ENCODE measurements at regions not wholly inside any gene's neighbourhood (a gene's known extent, or its start where the extent isn't known, plus 50 kb on each side); places are given as distances from the start of the nearest gene placed in this dataset.

- Histone ChIP-seq H3K79me2 (ENCODE audit: insufficient read depth) (no peaks in the 10 kb centered on the region), H3K9me3 (ENCODE audit: low read depth) (no peaks in the 10 kb centered on the region), H3K9ac (no peak overlapping the region), H3K9me2 (ENCODE audit: insufficient read depth) (no peaks in the 10 kb centered on the region), H3K4me1 (ENCODE audit: insufficient read depth) (no peaks in the 10 kb centered on the region), H3K4me2 (ENCODE audit: unreplicated experiment) (no peak overlapping the region), H2AFZ (no peak overlapping the region), H3K36me3 (ENCODE audit: low read depth) (no peaks in the 10 kb centered on the region), H3K27ac (no peak overlapping the region), H3K4me3 (no peak overlapping the region), H4K20me1 (ENCODE audit: insufficient read depth) (no peaks in the 10 kb centered on the region; the same call in 1 of the 2 replicates), H3F3A (ENCODE audit: insufficient read depth) (no peaks in the 10 kb centered on the region), H3K27me3 (replicated peaks; ENCODE audit: insufficient read depth) (no peaks in the 10 kb centered on the region)
- no peak for TF ChIP-seq EZH2 (IDR thresholded peaks at IDR 0.05; ENCODE audit: insufficient read depth, poor library complexity, severe bottlenecking)
- no peak for TF ChIP-seq EZH2phosphoT487 (IDR thresholded peaks at IDR 0.05; ENCODE audit: insufficient read depth, low read depth)
- in situ Hi-C loops (cut with MboI) = no loop called here
- DNase-seq = no peak
- WGBS, 2 experiments (ENCODE audit: low coverage in 1 of 2, low lambda C conversion rate in 2 of 2, missing lambda C conversion rate in 2 of 2) = 33 to 34% methylated on average over 13 of the region's 13 CpGs
Measured at GRCh38 chr2:123095219-123095835, 929.8 kb upstream of the CNTNAP5 start.

GRCh38 chr2:123098619-123099018 is 926.5 kb upstream of the CNTNAP5 start:
- Histone ChIP-seq H3K4me1 (ENCODE audit: insufficient read depth) (no peaks in the 10 kb centered on the region), H3K9me3 (ENCODE audit: low read depth) (no peaks in the 10 kb centered on the region), H3K27ac (no peak overlapping the region), H3K9me2 (ENCODE audit: insufficient read depth) (no peaks in the 10 kb centered on the region), H3F3A (ENCODE audit: insufficient read depth) (no peaks in the 10 kb centered on the region), H4K20me1 (ENCODE audit: insufficient read depth) (no peaks in the 10 kb centered on the region), H3K4me2 (ENCODE audit: unreplicated experiment) (no peak overlapping the region), H3K36me3 (ENCODE audit: low read depth) (no peaks in the 10 kb centered on the region), H3K9ac (no peak overlapping the region), H3K79me2 (ENCODE audit: insufficient read depth) (no peaks in the 10 kb centered on the region), H3K27me3 (replicated peaks; ENCODE audit: insufficient read depth) (no peaks in the 10 kb centered on the region), H3K4me3 (no peak overlapping the region), H2AFZ (no peak overlapping the region)
- no peak for DNase-seq
- in situ Hi-C loops (cut with MboI) = no loop called here
- TF ChIP-seq EZH2 (IDR thresholded peaks at IDR 0.05; ENCODE audit: insufficient read depth, poor library complexity, severe bottlenecking) (no peak), EZH2phosphoT487 (IDR thresholded peaks at IDR 0.05; ENCODE audit: insufficient read depth, low read depth) (no peak)

- Histone ChIP-seq H3K4me1 (ENCODE audit: insufficient read depth) (no peaks in the 10 kb centered on the region), H3K27me3 (replicated peaks; ENCODE audit: insufficient read depth) (no peaks in the 10 kb centered on the region), H3K79me2 (ENCODE audit: insufficient read depth) (no peaks in the 10 kb centered on the region), H3K4me3 (no peak overlapping the region), H3K4me2 (ENCODE audit: unreplicated experiment) (no peak overlapping the region), H3K27ac (no peak overlapping the region), H2AFZ (no peak overlapping the region), H3F3A (ENCODE audit: insufficient read depth) (no peaks in the 10 kb centered on the region), H3K9me3 (ENCODE audit: low read depth) (no peaks in the 10 kb centered on the region), H3K36me3 (ENCODE audit: low read depth) (no peaks in the 10 kb centered on the region), H3K9ac (no peak overlapping the region), H3K9me2 (ENCODE audit: insufficient read depth) (no peaks in the 10 kb centered on the region), H4K20me1 (ENCODE audit: insufficient read depth) (no peaks in the 10 kb centered on the region)
- TF ChIP-seq EZH2phosphoT487 (IDR thresholded peaks at IDR 0.05; ENCODE audit: insufficient read depth, low read depth) (no peak), EZH2 (IDR thresholded peaks at IDR 0.05; ENCODE audit: insufficient read depth, poor library complexity, severe bottlenecking) (no peak)
- DNase-seq = no peak
- in situ Hi-C loops (cut with MboI) = no loop called here
- WGBS, 2 experiments (ENCODE audit: low coverage in 1 of 2, low lambda C conversion rate in 2 of 2, missing lambda C conversion rate in 2 of 2) = 16 to 31% methylated on average over 2 of the region's 2 CpGs
Measured at GRCh38 chr2:123101434-123101833, 923.7 kb upstream of the CNTNAP5 start.

GRCh38 chr2:123103902-123104301 is 921.2 kb upstream of the CNTNAP5 start:
- no peak overlapping the region for H3K9ac ChIP-seq
- no peak overlapping the region for H3K4me2 ChIP-seq (ENCODE audit: unreplicated experiment)
- no peak overlapping the region for H2AFZ ChIP-seq
- H3K27me3 ChIP-seq (replicated peaks; ENCODE audit: insufficient read depth) = no peaks in the 10 kb centered on the region
- no peak overlapping the region for H3K27ac ChIP-seq
- H3F3A ChIP-seq (ENCODE audit: insufficient read depth) = no peaks in the 10 kb centered on the region
- no peak overlapping the region for H3K4me3 ChIP-seq
- TF ChIP-seq EZH2 (IDR thresholded peaks at IDR 0.05; ENCODE audit: insufficient read depth, poor library complexity, severe bottlenecking) = no peak
- no peaks in the 10 kb centered on the region for H3K9me2 ChIP-seq (ENCODE audit: insufficient read depth)
- in situ Hi-C loops (cut with MboI) = no loop called here
- H3K9me3 ChIP-seq (ENCODE audit: low read depth) = no peaks in the 10 kb centered on the region
- no peaks in the 10 kb centered on the region for H3K36me3 ChIP-seq (ENCODE audit: low read depth)
- 18 to 19% methylated on average over 2 of the region's 2 CpGs for WGBS, 2 experiments (ENCODE audit: low coverage in 1 of 2, low lambda C conversion rate in 2 of 2, missing lambda C conversion rate in 2 of 2)
- no peaks in the 10 kb centered on the region for H3K4me1 ChIP-seq (ENCODE audit: insufficient read depth)
- H3K79me2 ChIP-seq (ENCODE audit: insufficient read depth) = no peaks in the 10 kb centered on the region
- H4K20me1 ChIP-seq (ENCODE audit: insufficient read depth) = no peaks in the 10 kb centered on the region
- no peak for DNase-seq

DNA sequence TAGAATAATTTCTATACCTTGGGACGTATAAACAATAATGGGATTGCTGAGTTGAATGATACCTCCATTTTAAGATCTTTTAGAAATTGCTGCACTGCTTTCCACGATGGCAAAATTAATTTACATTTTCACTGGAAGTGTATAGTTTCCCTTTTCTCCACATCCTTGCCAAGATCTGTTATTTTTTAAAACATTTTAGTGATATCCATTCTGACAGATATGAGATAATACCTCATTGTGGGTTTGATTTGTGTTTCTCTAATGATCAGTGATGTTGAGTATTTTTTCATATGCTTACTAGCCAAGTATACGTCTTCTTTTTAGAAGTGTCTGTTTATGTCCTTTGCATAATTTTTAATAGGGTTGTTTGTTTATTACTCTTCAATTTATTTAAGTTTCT is 908.5 kb upstream of the CNTNAP5 start:
- Histone ChIP-seq H3F3A (ENCODE audit: insufficient read depth) (no peaks in the 10 kb centered on the region), H3K27ac (no peak overlapping the region), H3K4me1 (ENCODE audit: insufficient read depth) (no peaks in the 10 kb centered on the region), H3K79me2 (ENCODE audit: insufficient read depth) (no peaks in the 10 kb centered on the region), H3K4me2 (ENCODE audit: unreplicated experiment) (no peak overlapping the region), H3K9me2 (ENCODE audit: insufficient read depth) (no peaks in the 10 kb centered on the region), H3K9ac (no peak overlapping the region), H3K27me3 (replicated peaks; ENCODE audit: insufficient read depth) (no peaks in the 10 kb centered on the region), H3K36me3 (ENCODE audit: low read depth) (no peaks in the 10 kb centered on the region), H4K20me1 (ENCODE audit: insufficient read depth) (no peaks in the 10 kb centered on the region), H3K4me3 (no peak overlapping the region), H2AFZ (no peak overlapping the region), H3K9me3 (ENCODE audit: low read depth) (no peaks in the 10 kb centered on the region)
- TF ChIP-seq EZH2 (IDR thresholded peaks at IDR 0.05; ENCODE audit: insufficient read depth, poor library complexity, severe bottlenecking) (no peak), EZH2phosphoT487 (IDR thresholded peaks at IDR 0.05; ENCODE audit: insufficient read depth, low read depth) (no peak)
- 7 to 9% methylated on average over 3 of the region's 3 CpGs for WGBS, 2 experiments (ENCODE audit: low coverage in 1 of 2, low lambda C conversion rate in 2 of 2, missing lambda C conversion rate in 2 of 2)
- in situ Hi-C loops (cut with MboI) = no loop called here
- no peak for DNase-seq
